Tibial artery (tissue), 4 donors: ENCODE measurements at regions not wholly inside any gene's neighbourhood (a gene's known extent, or its start where the extent isn't known, plus 50 kb on each side); places are given as distances from the start of the nearest gene placed in this dataset.

Experiments
- DNase-seq, 2 donors: peaks; one replicate each; pipeline ENCODE4 v3.0.0-alpha.2; 2019
- H3K27ac ChIP-seq, 2 donors: fragments of 200-600 bp; sonication (generic) in 1 of 2; 1 replicate in 1 of 2; 2 replicates in 1 of 2; pipeline ENCODE4 v1.5.1; 2018 to 2019; ENCODE audit warnings: mild to moderate bottlenecking in 1 of 2
- H3K27me3 ChIP-seq, 2 donors: fragments of 200-600 bp; sonication (generic) in 1 of 2; one replicate each; pipeline versions ENCODE4 v1.5.1 to v1.6.0; 2016 to 2019
- H3K36me3 ChIP-seq, 3 donors: fragments of 200-600 bp; sonication (generic) in 2 of 3; one replicate each; pipeline ENCODE4 v1.5.1; 2016 to 2019; ENCODE audit warnings: mild to moderate bottlenecking in 2 of 3
- H3K4me1 ChIP-seq, 4 donors: fragments of 200-600 bp; sonication (generic) in 2 of 4; 1 replicate in 3 of 4; 2 replicates in 1 of 4; pipeline ENCODE4 v1.5.1; 2016 to 2019
- H3K4me3 ChIP-seq, 2 donors: fragments of 200-600 bp; sonication (generic) in 1 of 2; 1 replicate in 1 of 2; 2 replicates in 1 of 2; pipeline ENCODE4 v1.5.1; 2018 to 2019; ENCODE audit warnings: mild to moderate bottlenecking in 2 of 2
- H3K9me3 ChIP-seq, 3 donors: fragments of 200-600 bp; sonication (generic) in 1 of 3; one replicate each; pipeline ENCODE4 v1.5.1; 2016 to 2019
- CTCF ChIP-seq, 2 experiments: fragments of 200-600 bp in 1 of 2; fragments of 450-650 bp in 1 of 2; IDR thresholded peaks; one replicate each; pipeline ENCODE4 v1.5.1; 2017 to 2019; ENCODE audit warnings: antibody characterized with exemption in 2 of 2, mild to moderate bottlenecking in 1 of 2, moderate library complexity in 1 of 2
- intact Hi-C: fragments of 100-400 bp; cut with DNase I; formaldehyde crosslinking; loops from one replicate; pipeline ENCODE4 v1.15.0; 2023; ENCODE audit warnings: low total_unique reads

GRCh38 chr17:33980193-33980592, 274.9 kb upstream of the CCL2 start:
- Histone ChIP-seq H3K27ac (no peak overlapping the region), H3K36me3 (no peaks in the 10 kb centered on the region), H3K4me3 (no peak overlapping the region), H3K27me3 (no peaks in the 10 kb centered on the region), H3K9me3 (no peaks in the 10 kb centered on the region), H3K4me1 (no peaks in the 10 kb centered on the region)
- intact Hi-C loops: no loop called here
- TF ChIP-seq CTCF (IDR thresholded peaks at IDR 0.05): no peak
- no peak for DNase-seq

- TF ChIP-seq CTCF (IDR thresholded peaks at IDR 0.05): no peak
- DNase-seq: no peak
- no peaks in the 10 kb centered on the region for H3K27me3 ChIP-seq
These were observed 273.1 kb upstream of the CCL2 start for GRCh38 chr17:33981711-33982601.

GRCh38 chr17:33982909-33983308, 272.2 kb upstream of the CCL2 start:
- H3K27ac ChIP-seq: no peak overlapping the region
- no peaks in the 10 kb centered on the region for H3K27me3 ChIP-seq
- intact Hi-C loops: no loop called here
- H3K36me3 ChIP-seq: no peaks in the 10 kb centered on the region
- no peaks in the 10 kb centered on the region for H3K4me1 ChIP-seq
- no peak for DNase-seq
- H3K4me3 ChIP-seq: no peak overlapping the region
- no peak for TF ChIP-seq CTCF (IDR thresholded peaks at IDR 0.05)
- no peaks in the 10 kb centered on the region for H3K9me3 ChIP-seq

More at GRCh38 chr17:33981711-33982601, 273.1 kb upstream of the CCL2 start:
- intact Hi-C loops: no loop called here
- Histone ChIP-seq H3K4me1 (no peaks in the 10 kb centered on the region), H3K27ac (no peak overlapping the region), H3K4me3 (no peak overlapping the region), H3K36me3 (no peaks in the 10 kb centered on the region), H3K9me3 (no peaks in the 10 kb centered on the region)

- no peaks in the 10 kb centered on the region for H3K4me1 ChIP-seq
- DNase-seq: no peak
- no peak for TF ChIP-seq CTCF (IDR thresholded peaks at IDR 0.05)
- intact Hi-C loops: no loop called here
- no peak overlapping the region for H3K27ac ChIP-seq
- H3K36me3 ChIP-seq: no peaks in the 10 kb centered on the region
- no peaks in the 10 kb centered on the region for H3K9me3 ChIP-seq
- H3K4me3 ChIP-seq: no peak overlapping the region
- H3K27me3 ChIP-seq: no peaks in the 10 kb centered on the region
These were observed 271.1 kb upstream of the CCL2 start for GRCh38 chr17:33983824-33984574.

GRCh38 chr17:33986088-33986487, 269.0 kb upstream of the CCL2 start:
- no peaks in the 10 kb centered on the region for H3K4me1 ChIP-seq
- H3K27me3 ChIP-seq: no peaks in the 10 kb centered on the region
- no peak overlapping the region for H3K4me3 ChIP-seq
- no peak overlapping the region for H3K27ac ChIP-seq
- H3K36me3 ChIP-seq: no peaks in the 10 kb centered on the region
- intact Hi-C loops: no loop called here
- DNase-seq: no peak
- no peaks in the 10 kb centered on the region for H3K9me3 ChIP-seq
- TF ChIP-seq CTCF (IDR thresholded peaks at IDR 0.05): no peak
